Lung (tissue), 11 donors: ENCODE measurements at regions not wholly inside any gene's neighbourhood (a gene's known extent, or its start where the extent isn't known, plus 50 kb on each side); places are given as distances from the start of the nearest gene placed in this dataset.

Source experiments
- ATAC-seq: fragments of 200-7000 bp; cut with Tn5 transposase; one replicate; pipeline ENCODE4 v1.9.1; 2020; ENCODE audit warnings: moderate number of reproducible peaks; ENCODE audit not compliant: insufficient read depth, low FRiP score
- DNase-seq, 3 donors: peaks; one replicate each; pipeline ENCODE4 v3.0.0-alpha.2; 2013 to 2017
- H3K27ac ChIP-seq, 2 donors: one replicate each; pipeline ENCODE4 v1.5.1; 2013; ENCODE audit warnings: mild to moderate bottlenecking in 2 of 2, moderate library complexity in 2 of 2, control low read depth in 1 of 2, inconsistent platforms in 1 of 2, low read depth in 1 of 2, low read length in 1 of 2
- H3K27me3 ChIP-seq, 3 donors: one replicate each; pipeline ENCODE4 v1.5.1; 2013; ENCODE audit warnings: low read length in 2 of 3; ENCODE audit not compliant: control insufficient read depth in 3 of 3, insufficient read depth in 3 of 3
- H3K36me3 ChIP-seq, 4 donors: one replicate each; pipeline ENCODE4 v1.5.1; 2013; ENCODE audit warnings: low read length in 4 of 4, mild to moderate bottlenecking in 1 of 4, moderate library complexity in 1 of 4; ENCODE audit not compliant: control insufficient read depth in 4 of 4, insufficient read depth in 4 of 4
- H3K4me1 ChIP-seq, 5 donors: one replicate each; pipeline ENCODE4 v1.5.1; 2013; ENCODE audit warnings: low read length in 5 of 5, mild to moderate bottlenecking in 2 of 5, moderate library complexity in 1 of 5; ENCODE audit not compliant: control insufficient read depth in 5 of 5, insufficient read depth in 5 of 5
- H3K4me3 ChIP-seq: one replicate; pipeline ENCODE4 v1.5.1; 2013; ENCODE audit warnings: mild to moderate bottlenecking, control low read depth, moderate library complexity
- H3K9ac ChIP-seq, 2 donors: one replicate each; pipeline ENCODE4 v1.5.1; 2013; ENCODE audit warnings: low read length in 2 of 2, control low read depth in 1 of 2; ENCODE audit not compliant: insufficient read depth in 1 of 2
- H3K9me3 ChIP-seq, 4 donors: one replicate each; pipeline ENCODE4 v1.5.1; 2013; ENCODE audit warnings: low read length in 3 of 4, mild to moderate bottlenecking in 1 of 4, moderate library complexity in 1 of 4; ENCODE audit not compliant: control insufficient read depth in 4 of 4, insufficient read depth in 3 of 4
- CTCF ChIP-seq: IDR thresholded peaks from 2 replicates; pipeline ENCODE4 v1.5.1; 2012; ENCODE audit warnings: mild to moderate bottlenecking; ENCODE audit errors: control extremely low read depth, extremely low read depth
- WGBS, 2 donors: extraction: QIAGEN DNeasy Blood & Tissue Kit; methylation state at CpG; one replicate each; pipeline ENCODE4 v1.1.7; 2013; 5-methylcytosine and 5-hydroxymethylcytosine counted together
- donor health status: control.
- donor health status: control.
- donor health status: Bipolar disorder and iron deficiency.
- donor health status: healthy.
- donor health status: DM: yes; HTN: yes; CAD: no.

DNA sequence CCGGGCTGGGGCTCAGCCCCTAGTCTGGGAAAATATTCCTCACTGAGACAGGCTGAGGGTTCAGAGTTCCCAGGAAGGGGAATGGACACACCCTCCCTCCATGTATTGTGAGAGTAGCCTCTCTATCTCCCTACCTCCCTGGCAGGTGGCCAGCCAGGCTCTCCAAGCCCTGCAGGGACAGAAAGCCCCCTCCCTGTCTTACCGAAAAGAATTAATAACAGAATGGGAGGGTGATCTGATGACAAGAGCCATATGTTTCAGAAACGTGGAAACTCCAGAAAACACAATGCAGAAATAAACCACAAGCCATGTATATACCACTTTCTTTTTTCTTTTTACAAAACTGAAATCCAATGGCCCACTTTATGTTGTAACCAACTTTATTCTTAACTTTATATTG lies 140.0 kb downstream of the CHST1 start:
- no peak for TF ChIP-seq CTCF
- no peaks in the 10 kb centered on the region for H3K27me3 ChIP-seq
- no peak for ATAC-seq
- no peak overlapping the region for H3K4me3 ChIP-seq
- peaks cover 0 to 4% (median 0%) of the 10 kb centered on the region in 4 donors for H3K9me3 ChIP-seq
- peaks cover 0 to 13% (median 0%) of the 10 kb centered on the region in 5 donors for H3K4me1 ChIP-seq
- WGBS, 2 donors: 51 to 62% methylated on average over 3 of the region's 3 CpGs
- H3K9ac ChIP-seq: no peak overlapping the region
- H3K27ac ChIP-seq: no peak overlapping the region
- no peaks in the 10 kb centered on the region for H3K36me3 ChIP-seq
- peak; percentile 28 to 74 (median 51) for DNase-seq

DNA sequence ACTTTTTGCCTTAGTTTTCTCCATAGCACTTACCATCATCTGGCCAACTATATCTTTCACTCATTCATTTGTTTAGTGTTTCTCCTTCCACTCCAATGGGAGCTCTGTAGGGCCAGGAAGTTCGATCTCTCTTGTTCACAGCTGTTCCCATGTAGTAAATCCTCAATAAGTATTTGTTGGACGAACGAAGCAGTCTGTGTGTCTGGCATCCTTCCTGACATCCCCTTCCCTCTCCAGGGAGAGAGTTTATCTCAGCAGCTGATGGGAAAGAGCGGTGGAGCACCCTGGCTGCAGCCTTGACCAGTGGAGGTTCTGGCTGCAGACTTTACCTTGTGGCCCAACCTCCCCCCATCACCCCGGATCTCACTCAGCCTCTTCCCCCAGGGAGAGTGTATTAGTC lies 141.7 kb downstream of the CHST1 start:
- 58 to 77% methylated on average over 5 of the region's 5 CpGs for WGBS, 2 donors
- no peak for ATAC-seq

GRCh38 chr11:45518833-45519535 lies 146.4 kb downstream of the CHST1 start:
- H3K36me3 ChIP-seq: no peaks in the 10 kb centered on the region
- no peaks in the 10 kb centered on the region for H3K27me3 ChIP-seq
- ATAC-seq: no peak
- no peak for TF ChIP-seq CTCF
- H3K27ac ChIP-seq: no peak overlapping the region
- WGBS, 2 donors: 50 to 76% methylated on average over 5 of the region's 5 CpGs
- H3K4me1 ChIP-seq: peaks cover 0 to 6% (median 0%) of the 10 kb centered on the region in 5 donors
- DNase-seq: no peak
- H3K9ac ChIP-seq: no peak overlapping the region
- peaks cover 0 to 4% (median 0%) of the 10 kb centered on the region in 4 donors for H3K9me3 ChIP-seq
- H3K4me3 ChIP-seq: no peak overlapping the region

More for the DNA sequence above, 141.7 kb downstream of the CHST1 start:
- peaks cover 0 to 4% (median 0%) of the 10 kb centered on the region in 4 donors for H3K9me3 ChIP-seq
- no peak overlapping the region for H3K9ac ChIP-seq
- no peak overlapping the region for H3K4me3 ChIP-seq
- DNase-seq: peak; percentile 52 to 86 (median 74)
- no peaks in the 10 kb centered on the region for H3K27me3 ChIP-seq
- no peak overlapping the region for H3K27ac ChIP-seq
- no peak for TF ChIP-seq CTCF
- peaks cover 0 to 13% (median 0%) of the 10 kb centered on the region in 5 donors for H3K4me1 ChIP-seq
- no peaks in the 10 kb centered on the region for H3K36me3 ChIP-seq
